HG03342 (cell line): ENCODE measurements at regions not wholly inside any gene's neighbourhood (a gene's known extent, or its start where the extent isn't known, plus 50 kb on each side); places are given as distances from the start of the nearest gene placed in this dataset.

ENCODE experiments used
- ATAC-seq: cut with Tn5 transposase; IDR thresholded peaks from one replicate; pipeline ENCODE4 v1.9.1; 2021; ENCODE audit warnings: mild to moderate bottlenecking, moderate library complexity; ENCODE audit not compliant: unreplicated experiment

DNA sequence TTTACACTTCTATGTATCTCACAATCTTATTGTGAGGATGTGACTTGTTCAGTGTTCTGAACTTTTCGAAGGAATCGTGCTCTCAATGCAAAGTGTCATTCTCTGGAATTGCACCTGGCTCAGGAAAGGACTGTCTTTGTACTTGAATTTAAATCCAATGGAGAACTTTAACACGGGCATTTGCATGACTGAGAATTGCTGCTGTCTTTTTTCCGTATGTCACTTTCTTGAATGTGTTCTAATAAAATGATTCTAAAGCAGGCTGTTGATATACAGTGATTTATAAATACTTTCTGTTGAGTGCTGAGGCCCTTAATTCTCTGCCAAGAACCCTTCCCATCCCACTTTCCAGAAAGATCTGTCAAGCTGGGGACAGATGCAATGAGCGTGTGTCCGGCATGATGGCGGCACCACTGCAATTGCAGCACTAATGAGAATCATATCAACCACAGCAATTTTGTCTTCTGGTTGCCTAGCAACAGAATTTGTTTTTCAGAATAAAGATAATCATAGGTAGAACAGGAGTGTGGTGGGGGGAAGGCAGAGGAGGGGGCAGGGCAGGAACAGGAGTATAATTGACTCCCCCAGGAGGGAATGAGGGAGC lies 210.6 kb upstream of the UMPS start:
- ATAC-seq, result no peak

DNA sequence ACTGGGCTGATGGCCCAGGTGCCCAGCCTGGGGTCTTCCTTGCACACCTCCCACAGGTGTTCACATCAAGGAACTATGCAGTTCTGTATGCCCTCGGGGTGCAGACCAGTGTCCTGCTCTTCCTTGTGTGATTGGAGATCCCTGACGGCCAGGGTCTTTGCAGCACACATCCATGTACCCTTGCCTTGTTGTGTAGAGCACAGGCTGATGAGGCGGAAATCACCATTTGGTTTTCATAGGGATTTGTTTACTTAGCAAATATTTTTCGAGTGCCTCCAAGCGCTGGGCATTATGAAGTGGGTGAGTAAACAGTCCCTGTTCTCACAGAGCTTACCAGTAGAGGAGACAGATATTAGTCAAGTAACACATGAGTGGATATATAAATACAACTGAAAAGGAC lies 209.3 kb upstream of the UMPS start:
- no peak for ATAC-seq

GRCh38 chr3:124522082-124522625 lies 208.1 kb upstream of the UMPS start:
- no peak for ATAC-seq

DNA sequence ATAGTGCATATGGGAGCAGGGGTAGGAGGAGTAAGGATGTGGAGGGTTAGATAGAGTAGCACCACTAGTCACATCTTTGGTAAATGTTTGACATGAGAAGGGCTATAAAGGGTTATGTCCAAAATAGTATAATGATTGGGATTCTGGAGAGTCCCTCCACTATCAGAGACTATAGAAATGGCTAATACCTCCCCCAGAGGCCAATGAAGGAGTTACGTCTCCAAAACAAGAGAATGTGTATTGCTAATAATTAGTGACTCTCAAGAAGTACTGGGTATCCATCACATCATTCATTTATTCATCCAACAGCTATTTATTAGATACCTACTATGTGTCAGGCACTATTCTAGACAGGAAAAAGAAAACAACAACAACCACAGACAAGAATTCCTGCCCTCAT lies 203.7 kb upstream of the UMPS start:
- ATAC-seq, result no peak

DNA sequence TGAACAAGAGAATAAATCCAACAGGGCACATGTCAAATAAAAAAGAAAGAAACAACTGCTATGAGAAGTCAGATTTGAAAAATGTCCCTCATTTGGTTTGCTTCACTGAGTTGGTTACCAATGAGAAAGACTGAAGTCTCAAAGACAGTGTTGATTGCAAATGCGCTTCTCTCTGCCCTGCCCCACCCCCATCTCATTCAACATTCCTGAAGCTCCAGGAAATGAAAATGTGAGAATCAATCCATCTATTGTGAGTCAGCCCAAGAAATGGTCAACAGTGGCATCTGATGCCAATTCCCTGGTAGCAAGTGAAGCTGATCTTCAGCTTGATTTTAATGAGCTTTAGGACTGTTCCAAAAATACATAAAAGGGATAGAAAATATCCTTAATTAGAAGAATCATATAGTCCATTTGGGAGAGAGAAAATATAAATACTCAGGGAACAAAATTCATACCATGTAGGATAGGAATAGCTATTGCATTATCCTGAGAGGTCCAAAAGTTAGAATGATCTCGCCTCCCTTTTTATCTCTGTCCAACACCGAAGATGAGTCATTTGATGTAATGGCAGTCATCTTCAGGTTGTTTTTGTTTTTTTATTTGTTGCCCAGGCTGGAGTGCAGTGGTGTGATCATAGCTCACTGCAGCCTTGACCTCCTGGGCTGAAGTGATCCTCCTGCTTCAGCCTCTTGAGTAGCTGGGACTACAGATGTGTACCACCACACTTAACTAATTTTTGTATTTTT lies 200.3 kb upstream of the UMPS start:
- no peak for ATAC-seq

DNA sequence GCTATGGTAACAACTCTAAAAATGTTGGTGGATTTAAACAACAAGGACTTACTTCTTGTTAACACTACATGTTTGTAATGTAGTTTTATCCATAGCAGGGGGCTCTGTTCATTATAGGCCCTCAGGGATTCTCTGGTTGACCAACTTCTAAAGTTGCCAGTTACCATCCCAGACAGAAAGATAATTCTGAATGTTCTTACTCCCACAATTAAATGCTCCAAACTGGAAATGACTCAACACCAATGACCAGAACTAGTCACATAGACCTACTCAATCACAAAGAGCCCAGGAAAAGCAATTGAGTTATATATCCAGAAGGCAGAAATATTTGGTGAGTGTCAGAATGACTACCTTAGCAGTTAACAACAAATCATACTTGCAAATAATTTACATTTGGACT lies 199.3 kb upstream of the UMPS start:
- no peak for ATAC-seq

GRCh38 chr3:124532071-124532470 lies 198.2 kb upstream of the UMPS start:
- no peak for ATAC-seq

- no peak for ATAC-seq
Observed at GRCh38 chr3:124535306-124535705, 194.9 kb upstream of the UMPS start.

DNA sequence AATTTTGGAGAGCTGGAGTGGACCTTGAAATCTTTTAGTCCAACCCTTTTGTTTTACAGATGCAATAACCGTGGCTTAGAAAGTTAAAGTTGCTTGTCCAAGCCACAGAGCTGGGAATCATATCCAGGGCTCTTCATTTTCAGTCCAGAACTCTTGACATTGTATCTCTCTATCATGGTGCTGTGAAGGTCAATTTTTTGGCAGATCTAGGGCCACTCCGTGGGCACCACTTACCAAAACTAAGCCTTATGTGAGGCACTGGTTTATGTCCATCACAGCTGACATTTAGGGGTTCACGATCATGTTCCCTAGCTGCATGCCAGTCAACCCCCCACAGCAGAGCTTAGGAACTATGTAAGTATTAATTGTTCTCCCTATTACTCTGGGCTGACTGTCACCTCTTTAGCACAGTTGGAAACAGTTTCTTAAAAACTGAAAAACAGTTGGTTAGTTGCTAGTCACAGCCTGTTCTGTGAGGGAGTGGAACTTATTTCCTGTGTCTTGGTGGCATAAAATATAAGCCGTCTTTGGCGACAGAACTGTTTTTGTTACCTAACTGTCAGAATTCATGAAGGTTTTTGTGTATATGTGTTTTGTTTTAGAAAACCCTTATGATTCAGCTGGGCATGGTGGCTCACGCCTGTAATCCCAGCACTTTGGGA lies 189.6 kb upstream of the UMPS start:
- no peak for ATAC-seq

GRCh38 chr3:124542214-124542869 lies 187.9 kb upstream of the UMPS start:
- no peak for ATAC-seq

- no peak for ATAC-seq
Observed at GRCh38 chr3:124545891-124546290, 184.4 kb upstream of the UMPS start.

- ATAC-seq, result no peak
Observed at GRCh38 chr3:124552224-124552623, 178.0 kb upstream of the UMPS start.

DNA sequence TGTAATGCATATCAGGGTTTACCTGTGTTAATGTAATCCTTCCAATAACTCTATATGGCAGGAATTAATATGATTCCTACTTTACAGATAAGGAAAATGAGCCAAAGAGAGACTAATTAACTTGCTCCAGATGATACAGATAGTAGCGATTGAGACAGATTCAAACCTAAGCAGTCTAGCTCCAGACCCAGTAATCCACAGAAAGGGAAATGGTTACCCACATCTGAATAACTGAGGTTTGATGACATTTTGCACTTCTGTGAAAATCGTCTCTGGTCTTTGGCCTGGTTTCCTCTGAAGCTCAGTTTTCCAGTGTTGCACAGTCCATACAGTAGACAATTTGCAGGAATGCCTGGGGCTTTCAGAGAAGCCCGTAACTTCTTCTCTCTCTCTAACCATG lies 177.1 kb upstream of the UMPS start:
- ATAC-seq, result no peak

DNA sequence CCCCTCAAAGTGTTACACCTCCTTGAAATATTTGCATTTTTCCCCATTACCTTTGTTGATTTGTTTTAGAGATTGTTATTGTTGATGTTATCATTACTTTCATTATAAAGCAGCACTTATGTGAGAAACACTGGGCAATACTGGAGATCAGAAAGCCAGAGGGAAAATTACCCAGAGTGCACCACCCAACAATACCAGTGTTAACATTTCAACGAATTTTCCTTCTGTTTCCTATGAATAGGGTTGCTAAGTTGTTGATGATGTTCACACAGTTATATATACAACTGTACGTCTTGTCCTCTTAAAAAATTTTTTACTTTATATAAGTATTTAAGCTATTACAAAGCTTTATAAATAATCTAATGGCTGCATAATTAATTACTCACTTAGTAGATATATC lies 173.6 kb upstream of the UMPS start:
- ATAC-seq, result no peak

GRCh38 chr3:124557433-124558232 lies 172.6 kb upstream of the UMPS start:
- no peak for ATAC-seq

DNA sequence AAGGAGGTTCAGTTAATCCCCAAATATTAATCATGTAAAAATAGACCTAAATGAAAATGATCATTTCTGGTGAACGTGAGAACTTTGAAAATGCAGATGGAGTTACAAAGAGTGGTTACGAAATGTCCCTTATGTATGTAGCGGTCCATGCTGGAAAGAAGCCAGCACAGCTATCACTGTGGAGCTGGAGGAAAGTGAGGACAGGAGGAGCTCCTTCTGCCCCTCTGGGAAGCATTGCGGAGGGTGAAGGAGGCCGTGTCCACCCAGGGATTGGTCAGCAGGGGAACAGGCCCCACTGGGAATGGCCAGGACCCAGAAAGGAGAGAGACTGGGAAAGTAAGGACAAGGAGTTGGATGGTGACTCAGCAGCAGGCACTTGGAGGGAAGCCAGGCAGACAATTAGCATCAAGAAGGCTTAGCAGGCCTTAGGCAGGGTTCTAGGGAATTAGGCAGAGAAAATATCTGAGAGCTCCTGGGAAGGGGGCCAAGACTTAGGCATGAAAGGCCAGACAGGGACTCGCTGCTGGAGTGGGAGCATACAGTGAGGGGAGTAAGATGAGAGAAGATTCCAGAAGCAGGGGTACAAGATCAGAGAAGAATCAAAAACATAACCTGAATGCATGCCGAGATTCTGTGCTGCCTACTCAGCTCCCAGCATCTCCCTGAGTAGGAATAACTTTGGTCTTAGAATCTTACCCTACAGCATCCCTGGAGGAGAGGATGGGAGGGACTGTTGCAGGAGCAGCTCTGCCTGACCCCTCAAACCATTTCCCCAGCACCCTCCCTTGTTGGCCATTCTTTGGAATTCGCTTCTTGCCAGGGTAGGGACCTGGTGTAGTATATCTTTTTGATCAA lies 171.0 kb upstream of the UMPS start:
- no peak for ATAC-seq

DNA sequence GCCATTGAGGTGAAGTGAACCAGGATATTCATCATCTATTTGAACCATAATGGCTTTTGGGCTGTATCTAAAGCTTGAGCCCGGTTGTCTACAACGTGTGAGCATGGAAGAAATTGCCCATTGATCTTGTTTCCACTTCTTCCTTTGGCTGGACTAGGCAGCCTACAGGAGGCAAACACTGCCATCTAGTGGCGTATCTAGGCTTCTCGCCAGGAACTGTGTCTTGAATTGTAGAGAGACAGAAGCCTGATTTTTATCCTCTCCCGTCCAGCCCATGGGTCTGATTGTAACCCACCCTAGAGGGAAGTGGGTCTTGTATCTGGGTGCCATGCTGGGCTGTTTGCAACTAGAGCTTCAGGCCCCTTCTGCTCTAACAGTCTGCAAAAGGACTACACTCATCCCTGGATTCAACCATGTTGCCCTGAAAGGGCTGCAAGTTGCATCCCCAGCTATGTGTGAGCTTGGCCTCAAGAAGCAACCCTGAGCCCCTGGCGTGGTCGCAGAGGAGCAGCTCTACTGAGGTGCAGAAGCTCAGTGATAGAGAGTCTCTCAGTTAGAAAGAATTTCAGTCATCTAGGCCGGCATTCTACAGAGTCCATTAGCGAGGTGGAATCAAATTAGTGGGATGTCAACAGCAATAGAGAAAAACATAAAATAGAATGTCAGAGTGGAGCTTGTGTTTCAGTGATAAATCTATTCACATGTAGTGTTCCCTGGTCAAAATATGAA lies 170.2 kb upstream of the UMPS start:
- no peak for ATAC-seq

DNA sequence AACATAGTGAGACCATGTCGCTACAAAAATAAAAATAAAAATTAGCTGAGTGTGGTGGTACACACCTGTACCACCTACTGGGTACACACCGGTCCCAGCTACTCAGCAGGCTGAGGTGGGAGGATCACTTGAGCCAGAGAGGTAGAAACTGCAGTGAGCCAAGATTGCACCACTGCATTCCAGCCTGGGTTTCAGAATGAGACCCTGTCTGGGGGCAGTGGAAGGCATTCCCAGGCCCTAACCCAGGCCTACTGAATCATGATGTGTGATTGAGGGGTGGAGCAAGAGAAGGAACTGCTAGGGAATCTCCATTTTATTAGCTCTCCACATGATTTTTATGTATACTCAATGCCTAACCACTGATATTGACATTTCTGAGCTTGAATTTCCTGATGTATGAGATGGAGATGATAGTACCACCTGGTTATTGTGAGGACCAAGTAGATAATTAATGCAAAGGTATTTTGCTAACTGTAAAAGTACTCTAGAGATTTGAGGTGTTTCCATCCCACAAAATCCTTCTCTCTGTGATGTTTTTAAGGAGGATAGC lies 169.5 kb upstream of the UMPS start:
- ATAC-seq, result no peak

GRCh38 chr3:124562769-124563168 lies 167.5 kb upstream of the UMPS start:
- no peak for ATAC-seq
